ENCODE measurements at regions not wholly inside any gene's neighbourhood (a gene's known extent, or its start where the extent isn't known, plus 50 kb on each side); places are given as distances from the start of the nearest gene placed in this dataset.

- in situ Hi-C loops (cut with MboI; ENCODE audit: low sequenced_read_pairs): no loop called here
These were observed 91.4 kb downstream of the EDN1 start for GRCh38 chr6:12381587-12381986.

- in situ Hi-C loops (cut with MboI; ENCODE audit: low sequenced_read_pairs): no loop called here
These were observed 93.3 kb downstream of the EDN1 start for GRCh38 chr6:12383448-12383847.

GRCh38 chr6:12384357-12384912 is 94.3 kb downstream of the EDN1 start:
- in situ Hi-C loops (cut with MboI; ENCODE audit: low sequenced_read_pairs): no loop called here

- in situ Hi-C loops (cut with MboI; ENCODE audit: low sequenced_read_pairs): no loop called here
These were observed 95.2 kb downstream of the EDN1 start for GRCh38 chr6:12385316-12385715.

- in situ Hi-C loops (cut with MboI; ENCODE audit: low sequenced_read_pairs): no loop called here
These were observed 96.7 kb downstream of the EDN1 start for GRCh38 chr6:12386816-12387215.

- in situ Hi-C loops (cut with MboI; ENCODE audit: low sequenced_read_pairs): no loop called here
These were observed 101.3 kb downstream of the EDN1 start for GRCh38 chr6:12391472-12391871.

GRCh38 chr6:12392490-12392889 is 102.3 kb downstream of the EDN1 start:
- in situ Hi-C loops (cut with MboI; ENCODE audit: low sequenced_read_pairs): no loop called here

- in situ Hi-C loops (cut with MboI; ENCODE audit: low sequenced_read_pairs): no loop called here
These were observed 102.9 kb downstream of the EDN1 start for GRCh38 chr6:12393100-12393499.

GRCh38 chr6:12394170-12394569 is 104.0 kb downstream of the EDN1 start:
- in situ Hi-C loops (cut with MboI; ENCODE audit: low sequenced_read_pairs): no loop called here

GRCh38 chr6:12395898-12396297 is 105.7 kb downstream of the EDN1 start:
- in situ Hi-C loops (cut with MboI; ENCODE audit: low sequenced_read_pairs): no loop called here

- in situ Hi-C loops (cut with MboI; ENCODE audit: low sequenced_read_pairs): no loop called here
These were observed 111.0 kb downstream of the EDN1 start for GRCh38 chr6:12401200-12401599.

GRCh38 chr6:12403201-12403826 is 113.2 kb downstream of the EDN1 start:
- in situ Hi-C loops (cut with MboI; ENCODE audit: low sequenced_read_pairs): no loop called here

GRCh38 chr6:12403947-12404647 is 113.9 kb downstream of the EDN1 start:
- in situ Hi-C loops (cut with MboI; ENCODE audit: low sequenced_read_pairs): no loop called here

GRCh38 chr6:12404651-12405050 is 114.5 kb downstream of the EDN1 start:
- in situ Hi-C loops (cut with MboI; ENCODE audit: low sequenced_read_pairs): no loop called here

- in situ Hi-C loops (cut with MboI; ENCODE audit: low sequenced_read_pairs): no loop called here
These were observed 118.6 kb downstream of the EDN1 start for GRCh38 chr6:12408752-12409151.

GRCh38 chr6:12410946-12411345 is 120.8 kb downstream of the EDN1 start:
- in situ Hi-C loops (cut with MboI; ENCODE audit: low sequenced_read_pairs): no loop called here

- in situ Hi-C loops (cut with MboI; ENCODE audit: low sequenced_read_pairs): no loop called here
These were observed 124.0 kb downstream of the EDN1 start for GRCh38 chr6:12414096-12414675.

GRCh38 chr6:12415980-12416598 is 125.9 kb downstream of the EDN1 start:
- in situ Hi-C loops (cut with MboI; ENCODE audit: low sequenced_read_pairs): no loop called here

- in situ Hi-C loops (cut with MboI; ENCODE audit: low sequenced_read_pairs): no loop called here
These were observed 127.0 kb downstream of the EDN1 start for GRCh38 chr6:12417191-12417590.

- in situ Hi-C loops (cut with MboI; ENCODE audit: low sequenced_read_pairs): no loop called here
These were observed 128.8 kb downstream of the EDN1 start for GRCh38 chr6:12418946-12419345.

- in situ Hi-C loops (cut with MboI; ENCODE audit: low sequenced_read_pairs): no loop called here
These were observed 129.6 kb downstream of the EDN1 start for GRCh38 chr6:12419631-12420272.
